CD4-positive, alpha-beta T cell (primary cell): ENCODE measurements at regions not wholly inside any gene's neighbourhood (a gene's known extent, or its start where the extent isn't known, plus 50 kb on each side); places are given as distances from the start of the nearest gene placed in this dataset.

Experiments used
- ATAC-seq: fragments of 200-7000 bp; cut with Tn5 transposase; one replicate; pipeline ENCODE4 v1.10.0; 2022; ENCODE audit warnings: mild to moderate bottlenecking; ENCODE audit not compliant: poor library complexity
- CTCF ChIA-PET: fragments of 350-600 bp; sonication (Branson Sonifier 250); formaldehyde crosslinking; loops from one replicate; lab custom pipeline; 2021; ENCODE audit warnings: antibody characterized with exemption, inconsistent platforms; lab: Charles Lee
- POLR2A ChIA-PET: fragments of 350-600 bp; sonication (Branson Sonifier 250); formaldehyde crosslinking; loops from one replicate; lab custom pipeline; 2021; ENCODE audit warnings: antibody characterized with exemption, inconsistent platforms; lab: Charles Lee
- DNase-seq, 14 experiments: peaks; one replicate each; pipeline ENCODE4 v3.0.0-alpha.2; 2013 to 2020; ENCODE audit warnings: mixed read lengths in 2 of 14
- H3K27ac ChIP-seq, 2 donors: one replicate each; pipeline versions ENCODE4 v1.5.1 to v1.7.0; 2013; ENCODE audit warnings: low read length in 2 of 2, low read depth in 1 of 2, mild to moderate bottlenecking in 1 of 2
- H3K27me3 ChIP-seq, 2 experiments: 1 replicate in 1 of 2; 2 replicates in 1 of 2; pipeline versions ENCODE4 v1.6.1 to v1.7.0; 2013; ENCODE audit warnings: low read length in 2 of 2, control low read depth in 1 of 2, mild to moderate bottlenecking in 1 of 2, moderate library complexity in 1 of 2; ENCODE audit not compliant: insufficient read depth in 2 of 2, control insufficient read depth in 1 of 2
- H3K36me3 ChIP-seq: one replicate; pipeline ENCODE4 v1.6.1; 2013; ENCODE audit warnings: low read length, control low read depth; ENCODE audit not compliant: insufficient read depth
- H3K4me1 ChIP-seq: one replicate; pipeline ENCODE4 v1.6.1; 2013; ENCODE audit warnings: low read length, control low read depth; ENCODE audit not compliant: insufficient read depth
- H3K4me3 ChIP-seq: one replicate; pipeline ENCODE4 v1.5.1; 2013; ENCODE audit warnings: mild to moderate bottlenecking, low read length, moderate library complexity
- H3K9me3 ChIP-seq, 2 experiments: 1 replicate in 1 of 2; 2 replicates in 1 of 2; pipeline versions ENCODE4 v1.6.1 to v1.7.0; 2013; ENCODE audit warnings: low read length in 2 of 2, mild to moderate bottlenecking in 2 of 2, control low read depth in 1 of 2, moderate library complexity in 1 of 2; ENCODE audit not compliant: control insufficient read depth in 1 of 2, insufficient read depth in 1 of 2
- H3K27ac Mint-ChIP-seq: one replicate; pipeline ENCODE4 v1.8.0; 2020; ENCODE audit warnings: mixed read lengths
- H3K27me3 Mint-ChIP-seq: one replicate; pipeline ENCODE4 v1.8.0; 2021; ENCODE audit warnings: mixed read lengths
- H3K36me3 Mint-ChIP-seq: one replicate; pipeline ENCODE4 v1.8.0; 2021; ENCODE audit warnings: low read depth, mixed read lengths
- H3K4me1 Mint-ChIP-seq: one replicate; pipeline ENCODE4 v1.8.0; 2021; ENCODE audit warnings: low read depth, mixed read lengths
- H3K4me3 Mint-ChIP-seq: one replicate; pipeline ENCODE4 v1.8.0; 2020; ENCODE audit warnings: mild to moderate bottlenecking, mixed read lengths
- H3K9me3 Mint-ChIP-seq: one replicate; pipeline ENCODE4 v1.8.0; 2020; ENCODE audit warnings: mixed read lengths
- CTCF ChIP-seq: fragments of 200-600 bp; IDR thresholded peaks from one replicate; pipeline ENCODE4 v1.8.0; 2022; ENCODE audit warnings: antibody characterized with exemption, mild to moderate bottlenecking
- intact Hi-C, 2 experiments: fragments of 100-400 bp; cut with DNase I in 1 of 2; cut with micrococcal nuclease in 1 of 2; formaldehyde crosslinking; loops; one replicate each; pipeline versions ENCODE4 v1.15.1 to v1.9.0; 2023 to 2025; cut with DNase I, micrococcal nuclease

DNA sequence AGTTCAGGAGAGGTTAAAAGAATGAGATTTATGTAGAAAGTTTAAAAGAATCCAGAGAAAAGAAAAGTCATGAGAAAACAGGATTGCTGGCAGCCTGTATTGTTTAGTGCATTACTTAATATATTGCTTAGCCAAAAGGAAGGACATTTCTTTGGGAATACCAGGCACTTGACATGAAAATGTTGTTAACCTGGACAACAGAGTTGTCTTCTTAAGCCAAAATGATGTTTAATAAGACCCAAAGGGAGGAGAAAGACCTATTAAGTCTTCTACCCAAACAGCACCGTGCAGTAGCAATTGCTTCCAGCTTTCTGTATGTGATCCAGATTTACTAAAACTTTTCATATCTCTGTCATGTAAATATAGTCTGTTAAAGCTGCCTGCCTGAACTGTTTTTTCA is 74.0 kb upstream of the PRLR start:
- Mint-ChIP-seq H3K27me3 (peaks cover 26% of the 10 kb centered on the region), H3K36me3 (no peaks in the 10 kb centered on the region), H3K4me1 (no peaks in the 10 kb centered on the region), H3K27ac (no peak overlapping the region), H3K4me3 (no peak overlapping the region), H3K9me3 (peaks cover 2% of the 10 kb centered on the region)
- no peaks in the 10 kb centered on the region for H3K36me3 ChIP-seq
- ChIA-PET POLR2A (no interaction called here), CTCF (no interaction called here)
- no peak for TF ChIP-seq CTCF
- H3K4me1 ChIP-seq: no peaks in the 10 kb centered on the region
- H3K27ac ChIP-seq: no peak overlapping the region
- H3K9me3 ChIP-seq: no peaks in the 10 kb centered on the region
- no peak overlapping the region for H3K4me3 ChIP-seq
- intact Hi-C loops: no loop called here
- no peak for ATAC-seq
- no peak for DNase-seq
- H3K27me3 ChIP-seq: peaks cover 0 to 6% of the 10 kb centered on the region in 2 experiments

DNA sequence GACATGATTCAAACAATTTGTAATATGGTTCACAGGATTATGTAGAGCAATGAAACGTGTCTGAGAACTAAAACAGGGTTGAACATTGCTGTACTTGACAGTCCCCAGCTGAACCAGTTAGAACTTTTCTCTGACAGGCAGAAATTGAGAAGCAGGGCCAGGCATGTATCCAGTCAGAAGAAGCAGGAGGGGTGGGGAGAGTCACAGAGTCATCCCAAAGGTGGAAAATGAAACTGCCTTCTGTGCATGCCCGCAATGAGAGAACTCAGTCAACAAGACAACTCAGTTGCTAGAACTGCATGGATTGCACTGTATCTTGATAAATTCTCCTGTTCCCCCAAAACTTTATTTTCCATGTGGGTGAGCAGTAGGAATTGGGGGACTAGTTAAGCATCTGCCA is 72.9 kb upstream of the PRLR start:
- intact Hi-C loops: no loop called here
- Histone ChIP-seq H3K4me3 (no peak overlapping the region), H3K27me3 (peaks cover 0 to 6% of the 10 kb centered on the region in 2 experiments), H3K27ac (no peak overlapping the region), H3K36me3 (no peaks in the 10 kb centered on the region), H3K4me1 (no peaks in the 10 kb centered on the region), H3K9me3 (no peaks in the 10 kb centered on the region)
- Mint-ChIP-seq H3K27ac (no peak overlapping the region), H3K36me3 (no peaks in the 10 kb centered on the region), H3K4me1 (no peaks in the 10 kb centered on the region), H3K9me3 (peaks cover 2% of the 10 kb centered on the region), H3K27me3 (peaks cover 26% of the 10 kb centered on the region), H3K4me3 (no peak overlapping the region)
- POLR2A ChIA-PET: no interaction called here
- ATAC-seq (no peak), DNase-seq (no peak)
- no peak for TF ChIP-seq CTCF
- CTCF ChIA-PET: no interaction called here

DNA sequence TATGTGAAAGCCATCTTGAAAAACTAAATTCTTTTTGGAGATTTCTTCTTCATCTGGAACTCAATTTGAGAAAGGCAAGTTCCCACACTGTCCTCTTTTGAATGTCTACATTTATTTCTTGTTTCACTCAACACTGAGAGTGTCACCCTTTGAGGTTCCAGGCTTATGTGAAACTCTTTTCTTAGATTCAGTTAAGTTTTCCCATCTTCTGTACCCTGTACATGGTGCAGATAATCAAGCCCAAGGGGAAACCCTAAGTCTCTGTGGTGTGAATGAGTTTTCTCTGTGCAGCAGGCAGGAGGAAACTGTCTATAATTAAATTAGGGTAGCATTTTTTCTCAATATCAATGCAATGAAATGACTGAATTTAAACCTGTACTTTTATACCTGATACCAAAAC is 72.3 kb upstream of the PRLR start:
- Mint-ChIP-seq H3K9me3 (peaks cover 2% of the 10 kb centered on the region), H3K4me3 (no peak overlapping the region), H3K4me1 (no peaks in the 10 kb centered on the region), H3K27me3 (peaks cover 30% of the 10 kb centered on the region), H3K27ac (no peak overlapping the region), H3K36me3 (no peaks in the 10 kb centered on the region)
- H3K4me3 ChIP-seq: no peak overlapping the region
- ChIA-PET POLR2A (no interaction called here), CTCF (no interaction called here)
- peaks cover 0 to 6% of the 10 kb centered on the region in 2 experiments for H3K27me3 ChIP-seq
- TF ChIP-seq CTCF: no peak
- no peak overlapping the region for H3K27ac ChIP-seq
- DNase-seq (no peak), ATAC-seq (no peak)
- intact Hi-C loops: no loop called here
- no peaks in the 10 kb centered on the region for H3K36me3 ChIP-seq
- H3K9me3 ChIP-seq: no peaks in the 10 kb centered on the region
- H3K4me1 ChIP-seq: no peaks in the 10 kb centered on the region
